Uterus (tissue), 3 donors: ENCODE measurements at regions not wholly inside any gene's neighbourhood (a gene's known extent, or its start where the extent isn't known, plus 50 kb on each side); places are given as distances from the start of the nearest gene placed in this dataset.

Experiments
- DNase-seq, 2 donors: peaks; one replicate each; pipeline ENCODE4 v3.0.0-alpha.2; 2019 to 2020
- H3K27ac ChIP-seq, 2 donors: fragments of 200-600 bp; sonication (generic); 1 replicate in 1 of 2; 2 replicates in 1 of 2; pipeline ENCODE4 v1.5.1; 2016 to 2018
- H3K27me3 ChIP-seq, 2 donors: fragments of 200-600 bp; sonication (generic); one replicate each; pipeline ENCODE4 v1.5.1; 2018 to 2019; ENCODE audit warnings: control low read depth in 1 of 2
- H3K36me3 ChIP-seq, 2 donors: fragments of 200-600 bp; sonication (generic); one replicate each; pipeline ENCODE4 v1.5.1; 2019; ENCODE audit warnings: control low read depth in 1 of 2
- H3K4me1 ChIP-seq, 2 donors: fragments of 200-600 bp; sonication (generic); one replicate each; pipeline ENCODE4 v1.5.1; 2018 to 2019; ENCODE audit warnings: control low read depth in 1 of 2
- H3K4me3 ChIP-seq, 2 donors: fragments of 200-600 bp; sonication (generic); 1 replicate in 1 of 2; 2 replicates in 1 of 2; pipeline ENCODE4 v1.5.1; 2018 to 2019; ENCODE audit warnings: mild to moderate bottlenecking in 1 of 2
- H3K9me3 ChIP-seq, 2 donors: fragments of 200-600 bp; sonication (generic); one replicate each; pipeline ENCODE4 v1.5.1; 2019; ENCODE audit warnings: control low read depth in 1 of 2
- CTCF ChIP-seq, 4 experiments: fragments of 200-600 bp in 2 of 4; fragments of 450-650 bp in 2 of 4; sonication (generic) in 2 of 4; IDR thresholded peaks; one replicate each; pipeline ENCODE4 v1.5.1; 2016 to 2019; ENCODE audit warnings: antibody characterized with exemption in 4 of 4, mild to moderate bottlenecking in 2 of 4, moderate library complexity in 1 of 4
- POLR2A ChIP-seq, 2 donors: fragments of 450-650 bp; IDR thresholded peaks; one replicate each; pipeline ENCODE4 v1.6.1; 2016; ENCODE audit warnings: antibody characterized with exemption in 2 of 2, mild to moderate bottlenecking in 1 of 2, moderate library complexity in 1 of 2
- intact Hi-C: fragments of 100-400 bp; cut with DNase I; formaldehyde crosslinking; loops from one replicate; pipeline ENCODE4 v1.15.1; 2023; ENCODE audit warnings: low total_unique reads
- donor health status: DM: yes; HTN: yes; CAD: no.

GRCh38 chr12:71041476-71041875, 116.3 kb downstream of the TSPAN8 start:
- no peaks in the 10 kb centered on the region for H3K36me3 ChIP-seq
- no peak for DNase-seq
- no peaks in the 10 kb centered on the region for H3K27me3 ChIP-seq
- H3K9me3 ChIP-seq = no peaks in the 10 kb centered on the region
- H3K4me3 ChIP-seq = no peak overlapping the region
- intact Hi-C loops = no loop called here
- H3K4me1 ChIP-seq = no peaks in the 10 kb centered on the region
- no peak for TF ChIP-seq CTCF (IDR thresholded peaks at IDR 0.05)
- TF ChIP-seq POLR2A (IDR thresholded peaks at IDR 0.05) = no peak
- H3K27ac ChIP-seq = no peak overlapping the region

- H3K4me3 ChIP-seq = no peak overlapping the region
- H3K9me3 ChIP-seq = no peaks in the 10 kb centered on the region
- no peaks in the 10 kb centered on the region for H3K36me3 ChIP-seq
- TF ChIP-seq POLR2A (IDR thresholded peaks at IDR 0.05) (no peak), CTCF (IDR thresholded peaks at IDR 0.05) (no peak)
- H3K27me3 ChIP-seq = no peaks in the 10 kb centered on the region
- DNase-seq = no peak
- H3K4me1 ChIP-seq = no peaks in the 10 kb centered on the region
- intact Hi-C loops = no loop called here
- no peak overlapping the region for H3K27ac ChIP-seq
Observed at GRCh38 chr12:71038960-71039359, 118.4 kb upstream of the PTPRR start.

- intact Hi-C loops = no loop called here
- Histone ChIP-seq H3K4me1 (no peaks in the 10 kb centered on the region), H3K27ac (no peak overlapping the region), H3K27me3 (no peaks in the 10 kb centered on the region), H3K36me3 (no peaks in the 10 kb centered on the region), H3K9me3 (no peaks in the 10 kb centered on the region), H3K4me3 (no peak overlapping the region)
- TF ChIP-seq CTCF (IDR thresholded peaks at IDR 0.05) (no peak), POLR2A (IDR thresholded peaks at IDR 0.05) (no peak)
- no peak for DNase-seq
Observed at GRCh38 chr12:71036526-71036925, 116.0 kb upstream of the PTPRR start.

GRCh38 chr12:71032933-71033332, 112.4 kb upstream of the PTPRR start:
- no peak overlapping the region for H3K27ac ChIP-seq
- intact Hi-C loops = no loop called here
- no peak for DNase-seq
- no peaks in the 10 kb centered on the region for H3K4me1 ChIP-seq
- no peaks in the 10 kb centered on the region for H3K9me3 ChIP-seq
- H3K27me3 ChIP-seq = no peaks in the 10 kb centered on the region
- H3K4me3 ChIP-seq = no peak overlapping the region
- H3K36me3 ChIP-seq = no peaks in the 10 kb centered on the region
- no peak for TF ChIP-seq CTCF (IDR thresholded peaks at IDR 0.05)
- TF ChIP-seq POLR2A (IDR thresholded peaks at IDR 0.05) = no peak

- Histone ChIP-seq H3K4me1 (no peaks in the 10 kb centered on the region), H3K27ac (no peak overlapping the region), H3K36me3 (no peaks in the 10 kb centered on the region), H3K4me3 (no peak overlapping the region), H3K9me3 (no peaks in the 10 kb centered on the region), H3K27me3 (no peaks in the 10 kb centered on the region)
- no peak for DNase-seq
- intact Hi-C loops = no loop called here
- TF ChIP-seq CTCF (IDR thresholded peaks at IDR 0.05) (no peak), POLR2A (IDR thresholded peaks at IDR 0.05) (no peak)
Observed at GRCh38 chr12:71029302-71029701, 108.8 kb upstream of the PTPRR start.
